K562 (cell line): ENCODE measurements at regions not wholly inside any gene's neighbourhood (a gene's known extent, or its start where the extent isn't known, plus 50 kb on each side); places are given as distances from the start of the nearest gene placed in this dataset.

Source experiments
- ATAC-seq: fragments of 200-7000 bp; cut with Tn5 transposase; 3 replicates; pipeline ENCODE4 v1.9.1; 2020; ENCODE audit warnings: moderate library complexity
- BruUV-seq: library from RNA; stranded (reverse); fragments of 400-500 nt; replicated peaks from 2 replicates; lab custom pipeline; 2021; lab: Mats Ljungman, UMichigan
- CTCF ChIA-PET: fragments of 300-600 bp; formaldehyde crosslinking; extraction: SDS; loops from one replicate; lab custom pipeline; 2021; ENCODE audit warnings: low intra/inter-chr PET ratio; lab: Yijun Ruan, JAX
- POLR2A ChIA-PET: fragments of 300-600, 350-650 bp; sonication (Branson Sonifier 250); formaldehyde crosslinking; extraction: SDS; loops from one replicate; lab custom pipeline; 2021; ENCODE audit warnings: antibody characterized with exemption, inconsistent platforms; lab: Yijun Ruan, JAX
- DNase-seq, 4 experiments: peaks; one replicate each; pipeline versions ENCODE4 v3.0.0 to v3.0.0-alpha.2; 2011 to 2018; ENCODE audit warnings: low spot score in 3 of 4, mixed read lengths in 3 of 4; ENCODE audit errors: extremely low read depth in 1 of 4
- FAIRE-seq: peaks from 2 replicates; lab custom pipeline; 2011; peaks lifted over from hg19 to GRCh38; lab: Jason Lieb, UNC
- H2AFZ ChIP-seq: 2 replicates; pipeline ENCODE4 v1.6.0; 2011; ENCODE audit warnings: low read depth, low read length, control low read depth, inconsistent platforms
- H3K27ac ChIP-seq: fragments of 200-600 bp; 3 replicates; pipeline ENCODE4 v1.8.0; 2011; ENCODE audit warnings: low read depth, mild to moderate bottlenecking, control low read depth, inconsistent platforms, low read length, moderate library complexity, mixed read lengths; ENCODE audit errors: extremely low read depth
- H3K27me3 ChIP-seq, 2 experiments: fragments of 300-600 bp in 1 of 2; 2 replicates in 1 of 2; 3 replicates in 1 of 2; pipeline versions ENCODE4 v1.6.0 to v1.8.0; 2011; ENCODE audit warnings: inconsistent platforms in 2 of 2, low read length in 2 of 2, mild to moderate bottlenecking in 1 of 2, mixed read lengths in 1 of 2, moderate library complexity in 1 of 2; ENCODE audit not compliant: control insufficient read depth in 2 of 2, insufficient read depth in 2 of 2
- H3K36me3 ChIP-seq: fragments of 300-600 bp; 3 replicates; pipeline ENCODE4 v1.8.0; 2011; ENCODE audit warnings: mild to moderate bottlenecking, low read length, inconsistent platforms; ENCODE audit not compliant: control insufficient read depth, insufficient read depth
- H3K4me1 ChIP-seq, 2 experiments: fragments of 200-600 bp in 1 of 2; replicated peaks in 1 of 2; 2 replicates in 1 of 2; 3 replicates in 1 of 2; pipeline versions ENCODE4 v1.5.1 to v1.8.0; 2011; ENCODE audit warnings: inconsistent platforms in 2 of 2, low read length in 2 of 2, mild to moderate bottlenecking in 1 of 2, mixed read lengths in 1 of 2, moderate library complexity in 1 of 2; ENCODE audit not compliant: control insufficient read depth in 2 of 2, insufficient read depth in 2 of 2
- H3K4me2 ChIP-seq: 2 replicates; pipeline ENCODE4 v1.6.1; 2011; ENCODE audit warnings: low read length, control low read depth, inconsistent platforms, mixed read lengths; ENCODE audit not compliant: insufficient read depth
- H3K4me3 ChIP-seq: fragments of 200-600 bp; sonication (generic), shearing (Covaris generic); 2 replicates; pipeline ENCODE4 v1.5.1; 2016; ENCODE audit warnings: control low read depth, inconsistent platforms
- H3K79me2 ChIP-seq: fragments of 200-600 bp; 3 replicates; pipeline ENCODE4 v1.8.0; 2011; ENCODE audit warnings: low read length, inconsistent platforms; ENCODE audit not compliant: control insufficient read depth, insufficient read depth
- H3K9ac ChIP-seq, 2 experiments: 2 replicates each; pipeline versions ENCODE4 v1.6.0 to v1.6.1; 2011; ENCODE audit warnings: low read depth in 2 of 2, low read length in 2 of 2, control low read depth in 1 of 2, inconsistent platforms in 1 of 2, mild to moderate bottlenecking in 1 of 2, mixed read lengths in 1 of 2; ENCODE audit not compliant: insufficient read depth in 1 of 2
- H3K9me1 ChIP-seq: one replicate; pipeline ENCODE4 v1.6.0; 2011; ENCODE audit warnings: inconsistent platforms, mild to moderate bottlenecking, low read length, moderate library complexity; ENCODE audit not compliant: control insufficient read depth, insufficient read depth
- H3K9me3 ChIP-seq: replicated peaks from 2 replicates; pipeline ENCODE4 v1.5.1; 2011; ENCODE audit warnings: low read depth, low read length, inconsistent platforms; ENCODE audit not compliant: control insufficient read depth, insufficient read depth
- H4K20me1 ChIP-seq: replicated peaks from 2 replicates; pipeline ENCODE4 v1.6.1; 2011; ENCODE audit warnings: low read length, inconsistent platforms, mixed read lengths; ENCODE audit not compliant: control insufficient read depth, insufficient read depth
- BRF1 ChIP-seq: IDR thresholded peaks from 3 replicates; pipeline ENCODE4 v1.6.1; 2011; ENCODE audit warnings: borderline replicate concordance, mild to moderate bottlenecking; ENCODE audit not compliant: insufficient read length; ENCODE audit errors: extremely low read depth
- CEBPB ChIP-seq: fragments of 450-650 bp; IDR thresholded peaks from 2 replicates; pipeline ENCODE4 v1.6.1; 2016; ENCODE audit warnings: missing genetic modification characterization, missing compliant biosample characterization
- CTCF ChIP-seq, 3 experiments: IDR thresholded peaks in 2 of 3; conservative IDR thresholded peaks in 1 of 3; 2 replicates each; pipeline ENCODE4 v1.5.1; 2011 to 2012; ENCODE audit warnings: low read length in 3 of 3, mild to moderate bottlenecking in 3 of 3, control low read depth in 2 of 3, improper control_type of control experiment in 1 of 3, inconsistent platforms in 1 of 3, low read depth in 1 of 3, mixed read lengths in 1 of 3, moderate library complexity in 1 of 3; ENCODE audit not compliant: insufficient read depth in 2 of 3
- TCF15 ChIP-seq: fragments of 250-450 bp; sonication (Bioruptor Pico); IDR thresholded peaks from 2 replicates; pipeline ENCODE4 v1.8.0; 2022; ENCODE audit warnings: moderate library complexity, mild to moderate bottlenecking, inconsistent platforms
- ZFP1 ChIP-seq: fragments of 450-650 bp; formaldehyde crosslinking; IDR thresholded peaks from 2 replicates; pipeline ENCODE4 v1.4.0; 2020; ENCODE audit warnings: mild to moderate bottlenecking, mixed read lengths
- ZNF282 ChIP-seq: sonication (generic); formaldehyde crosslinking; IDR thresholded peaks from 2 replicates; pipeline ENCODE4 v1.8.1; 2023; ENCODE audit warnings: missing genetic modification reagents
- WGBS: fragments of 100-300 bp; shearing (Covaris generic); methylation state at CpG from one replicate; pipeline ENCODE4 v1.1.6; 2016; ENCODE audit warnings: low coverage, mixed read lengths; ENCODE audit not compliant: insufficient coverage; ENCODE audit errors: missing lambda C conversion rate; 5-methylcytosine and 5-hydroxymethylcytosine counted together
- in situ Hi-C: fragments of 300-500 bp; cut with MboI; formaldehyde crosslinking; loops from 4 replicates; pipeline ENCODE4 v1.15.0; 2018; ENCODE audit warnings: inconsistent platforms, mixed read lengths
- intact Hi-C: fragments of 100-400 bp; cut with micrococcal nuclease; formaldehyde crosslinking; loops from 2 replicates; pipeline ENCODE4 v1.14.2; 2022

- WGBS = 3% methylated on average over 7 of the region's 7 CpGs
- CTCF ChIA-PET = no interaction called here
- no TSS peak for BruUV-seq
- H3K9ac ChIP-seq = no peak overlapping the region
- intact Hi-C loops (no loop called here), in situ Hi-C loops (no loop called here)
- ATAC-seq (no peak), DNase-seq (no peak), FAIRE-seq (no peak)
- no peaks in the 10 kb centered on the region for H3K79me2 ChIP-seq
- H3K27ac ChIP-seq = no peak overlapping the region
- H2AFZ ChIP-seq = no peak overlapping the region
- H3K9me1 ChIP-seq = no peaks in the 10 kb centered on the region
- H3K27me3 ChIP-seq = no peaks in the 10 kb centered on the region
- TF ChIP-seq BRF1 = no peak
- TF ChIP-seq CEBPB = no peak
- no peak for TF ChIP-seq CTCF (IDR thresholded peaks at IDR 0.05 in 2 of 3, conservative IDR thresholded peaks at IDR 0.05 in 1 of 3; ENCODE audit: insufficient read depth in 2 of 3, low read depth in 1 of 3, low read length in 3 of 3)
- TF ChIP-seq TCF15 (CRISPR knock-in tag) = no peak
- TF ChIP-seq ZNF282 = no peak
- no peak for TF ChIP-seq ZFP1 (CRISPR knock-in tag)
- no peak overlapping the region for H3K4me3 ChIP-seq
- no peaks in the 10 kb centered on the region for H3K9me3 ChIP-seq
- no peaks in the 10 kb centered on the region for H3K36me3 ChIP-seq
- POLR2A ChIA-PET = interaction anchor here (0.6 kb wide), 1 partner anchor 1006 kb away, joined by 4 read pairs; no protein-coding TSS in a partner anchor
- no peak overlapping the region for H3K4me2 ChIP-seq
- no peaks in the 10 kb centered on the region for H3K4me1 ChIP-seq
- H4K20me1 ChIP-seq = no peaks in the 10 kb centered on the region
Measured at GRCh38 chr2:226679389-226680065, 120.1 kb downstream of the IRS1 start.
